WTC11 (cell line): ENCODE measurements at regions not wholly inside any gene's neighbourhood (a gene's known extent, or its start where the extent isn't known, plus 50 kb on each side); places are given as distances from the start of the nearest gene placed in this dataset.

Experiments
- ATAC-seq: fragments of 200-7000 bp; cut with Tn5 transposase; 2 replicates; pipeline ENCODE4 v1.10.0; 2021; ENCODE audit warnings: mild to moderate bottlenecking, moderate library complexity
- CTCF ChIA-PET: fragments of 300-600 bp; sonication (Branson Sonifier 250); formaldehyde crosslinking; loops from one replicate; lab custom pipeline; 2021; ENCODE audit warnings: antibody characterized with exemption; lab: Charles Lee
- POLR2A ChIA-PET: fragments of 350-600 bp; sonication (Branson Sonifier 250); formaldehyde crosslinking; loops from one replicate; lab custom pipeline; 2021; ENCODE audit warnings: antibody characterized with exemption; lab: Charles Lee
- DNase-seq: peaks from one replicate; pipeline ENCODE4 v3.0.0; 2021; ENCODE audit warnings: low spot score
- H3K27ac Mint-ChIP-seq: 2 replicates; pipeline ENCODE4 v1.8.0; 2021; ENCODE audit warnings: mixed read lengths
- H3K27me3 Mint-ChIP-seq: 2 replicates; pipeline ENCODE4 v1.8.0; 2021; ENCODE audit warnings: low read depth, mild to moderate bottlenecking, moderate library complexity, mixed read lengths
- H3K36me3 Mint-ChIP-seq: 2 replicates; pipeline ENCODE4 v1.8.0; 2021; ENCODE audit warnings: mixed read lengths
- H3K4me1 Mint-ChIP-seq: 2 replicates; pipeline ENCODE4 v1.8.0; 2022; ENCODE audit warnings: mixed read lengths
- H3K4me3 Mint-ChIP-seq: 2 replicates; pipeline ENCODE4 v1.8.0; 2021; ENCODE audit warnings: mild to moderate bottlenecking, moderate library complexity, mixed read lengths
- H3K9me3 Mint-ChIP-seq: 2 replicates; pipeline ENCODE4 v1.8.0; 2021; ENCODE audit warnings: mixed read lengths
- CREB1 ChIP-seq: sonication (generic); formaldehyde crosslinking; IDR thresholded peaks from 2 replicates; pipeline ENCODE4 v1.8.0; 2023; ENCODE audit warnings: mild to moderate bottlenecking, missing genetic modification reagents
- EMX1 ChIP-seq: fragments of 250-450 bp; sonication (Bioruptor Pico); IDR thresholded peaks from 2 replicates; pipeline ENCODE4 v1.8.0; 2021; ENCODE audit warnings: mild to moderate bottlenecking
- ETV6 ChIP-seq: sonication (generic); formaldehyde crosslinking; IDR thresholded peaks from 2 replicates; pipeline ENCODE4 v1.8.1; 2022; ENCODE audit warnings: mild to moderate bottlenecking, missing genetic modification reagents
- GABPB1 ChIP-seq: sonication (generic); formaldehyde crosslinking; IDR thresholded peaks from 2 replicates; pipeline ENCODE4 v1.8.1; 2023; ENCODE audit warnings: mild to moderate bottlenecking, missing genetic modification reagents
- JAZF1 ChIP-seq: fragments of 250-450 bp; sonication (Bioruptor Pico); IDR thresholded peaks from 2 replicates; pipeline ENCODE4 v1.9.0; 2021; ENCODE audit warnings: moderate library complexity, mild to moderate bottlenecking, inconsistent platforms
- JUN ChIP-seq: sonication (generic); formaldehyde crosslinking; IDR thresholded peaks from 2 replicates; pipeline ENCODE4 v1.8.0; 2023; ENCODE audit warnings: mild to moderate bottlenecking, missing genetic modification reagents
- MXD4 ChIP-seq: fragments of 250-450 bp; sonication (Bioruptor Pico); IDR thresholded peaks from 2 replicates; pipeline ENCODE4 v1.8.0; 2021; ENCODE audit warnings: mild to moderate bottlenecking, moderate library complexity, borderline replicate concordance
- NR1H2 ChIP-seq: sonication (generic); formaldehyde crosslinking; IDR thresholded peaks from 2 replicates; pipeline ENCODE4 v1.9.0; 2021; ENCODE audit warnings: mild to moderate bottlenecking, moderate library complexity, missing genetic modification reagents
- OVOL2 ChIP-seq: fragments of 250-450 bp; sonication (Bioruptor Pico); IDR thresholded peaks from 2 replicates; pipeline ENCODE4 v1.9.0; 2021; ENCODE audit warnings: mild to moderate bottlenecking, borderline replicate concordance
- PREB ChIP-seq: sonication (generic); formaldehyde crosslinking; IDR thresholded peaks from 2 replicates; pipeline ENCODE4 v1.8.1; 2022; ENCODE audit warnings: mild to moderate bottlenecking, missing genetic modification reagents, moderate library complexity, borderline replicate concordance
- RORB ChIP-seq: fragments of 250-450 bp; sonication (Bioruptor Pico); IDR thresholded peaks from 2 replicates; pipeline ENCODE4 v1.9.0; 2021; ENCODE audit warnings: mild to moderate bottlenecking
- SMAD3 ChIP-seq: sonication (generic); formaldehyde crosslinking; IDR thresholded peaks from 2 replicates; pipeline ENCODE4 v1.8.0; 2022; ENCODE audit warnings: missing genetic modification reagents, mild to moderate bottlenecking, borderline replicate concordance
- SMAD4 ChIP-seq: sonication (generic); formaldehyde crosslinking; IDR thresholded peaks from 2 replicates; pipeline ENCODE4 v1.8.0; 2022; ENCODE audit warnings: mild to moderate bottlenecking, missing genetic modification reagents
- SOX15 ChIP-seq: fragments of 250-450 bp; sonication (Bioruptor Pico); IDR thresholded peaks from 2 replicates; pipeline ENCODE4 v1.9.0; 2021; ENCODE audit warnings: mild to moderate bottlenecking
- STAT6 ChIP-seq: sonication (generic); formaldehyde crosslinking; conservative IDR thresholded peaks from 2 replicates; pipeline ENCODE4 v1.8.1; 2023; ENCODE audit warnings: mild to moderate bottlenecking, low read depth, missing genetic modification reagents, moderate library complexity
- ZBTB21 ChIP-seq: sonication (generic); formaldehyde crosslinking; IDR thresholded peaks from 2 replicates; pipeline ENCODE4 v1.8.1; 2023; ENCODE audit warnings: mild to moderate bottlenecking, missing genetic modification reagents, borderline replicate concordance
- ZBTB43 ChIP-seq: sonication (generic); formaldehyde crosslinking; IDR thresholded peaks from 2 replicates; pipeline ENCODE4 v1.8.1; 2023; ENCODE audit warnings: mild to moderate bottlenecking, missing genetic modification reagents
- ZMAT4 ChIP-seq: fragments of 250-450 bp; sonication (Bioruptor Pico); IDR thresholded peaks from 2 replicates; pipeline ENCODE4 v1.9.0; 2021; ENCODE audit warnings: mild to moderate bottlenecking
- TF ChIP-seq, protein P1 (sequence below): sonication (generic); formaldehyde crosslinking; IDR thresholded peaks from 2 replicates; pipeline ENCODE4 v1.8.1; 2022; ENCODE audit warnings: missing genetic modification reagents, borderline replicate concordance
- TF ChIP-seq, protein P2 (sequence below): sonication (generic); formaldehyde crosslinking; IDR thresholded peaks from 2 replicates; pipeline ENCODE4 v1.8.0; 2022; ENCODE audit warnings: missing genetic modification reagents
- TF ChIP-seq, protein P3 (sequence below): fragments of 250-450 bp; sonication (Bioruptor Pico); IDR thresholded peaks from 2 replicates; pipeline ENCODE4 v1.8.0; 2021; ENCODE audit warnings: mild to moderate bottlenecking
- TF ChIP-seq, protein P4 (sequence below): sonication (generic); formaldehyde crosslinking; IDR thresholded peaks from 2 replicates; pipeline ENCODE4 v1.8.0; 2022; ENCODE audit warnings: mild to moderate bottlenecking, missing genetic modification reagents

DNA sequence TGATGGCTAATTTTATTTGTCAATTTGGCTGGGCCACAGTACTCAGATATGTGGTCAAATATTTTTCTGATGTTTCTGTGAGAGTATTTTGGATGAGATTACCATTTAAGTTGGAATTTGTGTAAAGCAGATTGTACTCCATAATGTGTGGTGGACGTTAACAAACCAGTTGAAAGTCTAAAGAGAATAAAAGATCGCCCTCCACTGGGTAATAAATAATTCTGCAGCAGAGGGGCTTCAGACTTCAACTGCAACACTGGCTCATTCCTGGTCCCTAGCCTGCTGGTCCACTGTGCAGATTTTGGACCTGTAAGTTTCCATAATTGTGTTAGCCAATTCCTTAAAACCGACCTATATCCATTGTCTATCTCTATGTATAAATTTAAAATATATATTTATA is 540.3 kb downstream of the PCDH18 start:
- CTCF ChIA-PET: no interaction called here
- Mint-ChIP-seq H3K4me3 (no peak overlapping the region), H3K4me1 (peaks cover 6% of the 10 kb centered on the region), H3K36me3 (no peaks in the 10 kb centered on the region), H3K27me3 (no peaks in the 10 kb centered on the region), H3K27ac (no peak overlapping the region), H3K9me3 (peaks cover 3% of the 10 kb centered on the region; the same call in 1 of the 2 replicates)
- TF ChIP-seq STAT6 (no peak), SMAD3 (CRISPR knock-in tag) (no peak), GABPB1 (no peak), SMAD4 (CRISPR knock-in tag) (no peak), JUN (CRISPR knock-in tag) (no peak), CREB1 (CRISPR knock-in tag) (no peak)
- POLR2A ChIA-PET: no interaction called here
- peak; percentile 59 for ATAC-seq
- DNase-seq: no peak

GRCh38 chr4:136985683-136986082 is 546.6 kb downstream of the PCDH18 start:
- DNase-seq (no peak), ATAC-seq (no peak)
- peaks cover 8% of the 10 kb centered on the region for H3K4me1 Mint-ChIP-seq
- H3K9me3 Mint-ChIP-seq: peaks cover 3% of the 10 kb centered on the region; the same call in 1 of the 2 replicates
- no peak overlapping the region for H3K27ac Mint-ChIP-seq
- TF ChIP-seq, protein P1, sequence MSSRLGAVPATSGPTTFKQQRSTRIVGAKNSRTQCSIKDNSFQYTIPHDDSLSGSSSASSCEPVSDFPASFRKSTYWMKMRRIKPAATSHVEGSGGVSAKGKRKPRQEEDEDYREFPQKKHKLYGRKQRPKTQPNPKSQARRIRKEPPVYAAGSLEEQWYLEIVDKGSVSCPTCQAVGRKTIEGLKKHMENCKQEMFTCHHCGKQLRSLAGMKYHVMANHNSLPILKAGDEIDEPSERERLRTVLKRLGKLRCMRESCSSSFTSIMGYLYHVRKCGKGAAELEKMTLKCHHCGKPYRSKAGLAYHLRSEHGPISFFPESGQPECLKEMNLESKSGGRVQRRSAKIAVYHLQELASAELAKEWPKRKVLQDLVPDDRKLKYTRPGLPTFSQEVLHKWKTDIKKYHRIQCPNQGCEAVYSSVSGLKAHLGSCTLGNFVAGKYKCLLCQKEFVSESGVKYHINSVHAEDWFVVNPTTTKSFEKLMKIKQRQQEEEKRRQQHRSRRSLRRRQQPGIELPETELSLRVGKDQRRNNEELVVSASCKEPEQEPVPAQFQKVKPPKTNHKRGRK: no peak
- TF ChIP-seq ZBTB43 (CRISPR knock-in tag) (no peak), JUN (CRISPR knock-in tag) (no peak), OVOL2 (CRISPR knock-in tag) (no peak), MXD4 (CRISPR knock-in tag) (no peak), PREB (no peak), ZBTB21 (CRISPR knock-in tag) (no peak), NR1H2 (CRISPR knock-in tag) (no peak), RORB (no peak), JAZF1 (CRISPR knock-in tag) (no peak), ETV6 (CRISPR knock-in tag) (no peak), EMX1 (CRISPR knock-in tag) (no peak), ZMAT4 (CRISPR knock-in tag) (no peak), SOX15 (CRISPR knock-in tag) (no peak)
- TF ChIP-seq, protein P2, sequence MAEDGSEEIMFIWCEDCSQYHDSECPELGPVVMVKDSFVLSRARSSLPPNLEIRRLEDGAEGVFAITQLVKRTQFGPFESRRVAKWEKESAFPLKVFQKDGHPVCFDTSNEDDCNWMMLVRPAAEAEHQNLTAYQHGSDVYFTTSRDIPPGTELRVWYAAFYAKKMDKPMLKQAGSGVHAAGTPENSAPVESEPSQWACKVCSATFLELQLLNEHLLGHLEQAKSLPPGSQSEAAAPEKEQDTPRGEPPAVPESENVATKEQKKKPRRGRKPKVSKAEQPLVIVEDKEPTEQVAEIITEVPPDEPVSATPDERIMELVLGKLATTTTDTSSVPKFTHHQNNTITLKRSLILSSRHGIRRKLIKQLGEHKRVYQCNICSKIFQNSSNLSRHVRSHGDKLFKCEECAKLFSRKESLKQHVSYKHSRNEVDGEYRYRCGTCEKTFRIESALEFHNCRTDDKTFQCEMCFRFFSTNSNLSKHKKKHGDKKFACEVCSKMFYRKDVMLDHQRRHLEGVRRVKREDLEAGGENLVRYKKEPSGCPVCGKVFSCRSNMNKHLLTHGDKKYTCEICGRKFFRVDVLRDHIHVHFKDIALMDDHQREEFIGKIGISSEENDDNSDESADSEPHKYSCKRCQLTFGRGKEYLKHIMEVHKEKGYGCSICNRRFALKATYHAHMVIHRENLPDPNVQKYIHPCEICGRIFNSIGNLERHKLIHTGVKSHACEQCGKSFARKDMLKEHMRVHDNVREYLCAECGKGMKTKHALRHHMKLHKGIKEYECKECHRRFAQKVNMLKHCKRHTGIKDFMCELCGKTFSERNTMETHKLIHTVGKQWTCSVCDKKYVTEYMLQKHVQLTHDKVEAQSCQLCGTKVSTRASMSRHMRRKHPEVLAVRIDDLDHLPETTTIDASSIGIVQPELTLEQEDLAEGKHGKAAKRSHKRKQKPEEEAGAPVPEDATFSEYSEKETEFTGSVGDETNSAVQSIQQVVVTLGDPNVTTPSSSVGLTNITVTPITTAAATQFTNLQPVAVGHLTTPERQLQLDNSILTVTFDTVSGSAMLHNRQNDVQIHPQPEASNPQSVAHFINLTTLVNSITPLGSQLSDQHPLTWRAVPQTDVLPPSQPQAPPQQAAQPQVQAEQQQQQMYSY (CRISPR knock-in tag): no peak
- TF ChIP-seq, protein P3, sequence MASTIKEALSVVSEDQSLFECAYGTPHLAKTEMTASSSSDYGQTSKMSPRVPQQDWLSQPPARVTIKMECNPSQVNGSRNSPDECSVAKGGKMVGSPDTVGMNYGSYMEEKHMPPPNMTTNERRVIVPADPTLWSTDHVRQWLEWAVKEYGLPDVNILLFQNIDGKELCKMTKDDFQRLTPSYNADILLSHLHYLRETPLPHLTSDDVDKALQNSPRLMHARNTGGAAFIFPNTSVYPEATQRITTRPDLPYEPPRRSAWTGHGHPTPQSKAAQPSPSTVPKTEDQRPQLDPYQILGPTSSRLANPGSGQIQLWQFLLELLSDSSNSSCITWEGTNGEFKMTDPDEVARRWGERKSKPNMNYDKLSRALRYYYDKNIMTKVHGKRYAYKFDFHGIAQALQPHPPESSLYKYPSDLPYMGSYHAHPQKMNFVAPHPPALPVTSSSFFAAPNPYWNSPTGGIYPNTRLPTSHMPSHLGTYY: no peak
- TF ChIP-seq, protein P4, sequence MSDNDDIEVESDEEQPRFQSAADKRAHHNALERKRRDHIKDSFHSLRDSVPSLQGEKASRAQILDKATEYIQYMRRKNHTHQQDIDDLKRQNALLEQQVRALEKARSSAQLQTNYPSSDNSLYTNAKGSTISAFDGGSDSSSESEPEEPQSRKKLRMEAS (CRISPR knock-in tag): no peak
- no peak overlapping the region for H3K4me3 Mint-ChIP-seq
- ChIA-PET POLR2A (no interaction called here), CTCF (no interaction called here)
- no peaks in the 10 kb centered on the region for H3K36me3 Mint-ChIP-seq
- H3K27me3 Mint-ChIP-seq: no peaks in the 10 kb centered on the region
